GM21515 (cell line): ENCODE measurements at regions not wholly inside any gene's neighbourhood (a gene's known extent, or its start where the extent isn't known, plus 50 kb on each side); places are given as distances from the start of the nearest gene placed in this dataset.
"Not testable (repeated sequence)": the region's sequence is repeated elsewhere in the genome, so short reads cannot be mapped to it uniquely, and the experiment has no call there.

ENCODE experiments used
- ATAC-seq: cut with Tn5 transposase; IDR thresholded peaks from one replicate; pipeline ENCODE4 v1.9.1; 2021; ENCODE audit not compliant: unreplicated experiment

DNA sequence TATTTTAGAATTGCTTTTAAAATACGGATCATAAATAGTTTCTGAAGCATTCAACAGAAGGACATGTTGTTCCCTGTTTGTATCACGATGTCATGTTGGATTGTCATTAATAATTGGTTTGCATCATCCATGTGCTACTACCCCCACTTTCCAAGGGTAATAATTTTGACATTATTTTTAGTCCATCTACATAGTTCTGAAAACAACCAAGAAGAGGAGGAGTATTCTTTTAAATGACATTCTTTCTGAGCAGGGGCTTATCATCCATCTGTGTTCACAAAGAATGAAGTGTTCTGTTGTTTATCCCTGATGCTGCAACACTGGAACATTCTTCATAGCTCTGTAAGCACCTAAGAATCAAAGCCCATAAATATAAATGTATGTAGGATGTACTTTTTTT is 151.0 kb upstream of the CITED2 start:
- ATAC-seq = no peak

DNA sequence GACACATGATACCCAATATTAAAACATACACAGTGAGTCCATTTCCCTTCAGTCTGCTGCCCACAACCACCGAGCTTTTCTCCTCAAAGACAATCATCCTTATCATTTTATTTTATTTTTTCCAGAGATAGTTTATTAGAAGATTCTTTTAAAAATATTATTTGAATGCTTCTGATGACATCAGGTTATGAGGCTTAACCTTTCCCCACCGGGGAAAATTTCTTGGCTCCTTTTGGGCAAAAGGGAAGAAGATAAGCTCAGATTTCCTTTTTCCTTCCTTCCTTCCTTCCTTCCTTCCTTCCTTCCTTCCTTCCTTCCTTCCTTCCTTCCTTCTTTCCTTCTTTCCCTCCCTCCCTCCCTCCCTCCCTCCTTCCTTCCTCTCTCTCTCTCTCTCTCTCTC is 149.5 kb upstream of the CITED2 start:
- no peak for ATAC-seq

DNA sequence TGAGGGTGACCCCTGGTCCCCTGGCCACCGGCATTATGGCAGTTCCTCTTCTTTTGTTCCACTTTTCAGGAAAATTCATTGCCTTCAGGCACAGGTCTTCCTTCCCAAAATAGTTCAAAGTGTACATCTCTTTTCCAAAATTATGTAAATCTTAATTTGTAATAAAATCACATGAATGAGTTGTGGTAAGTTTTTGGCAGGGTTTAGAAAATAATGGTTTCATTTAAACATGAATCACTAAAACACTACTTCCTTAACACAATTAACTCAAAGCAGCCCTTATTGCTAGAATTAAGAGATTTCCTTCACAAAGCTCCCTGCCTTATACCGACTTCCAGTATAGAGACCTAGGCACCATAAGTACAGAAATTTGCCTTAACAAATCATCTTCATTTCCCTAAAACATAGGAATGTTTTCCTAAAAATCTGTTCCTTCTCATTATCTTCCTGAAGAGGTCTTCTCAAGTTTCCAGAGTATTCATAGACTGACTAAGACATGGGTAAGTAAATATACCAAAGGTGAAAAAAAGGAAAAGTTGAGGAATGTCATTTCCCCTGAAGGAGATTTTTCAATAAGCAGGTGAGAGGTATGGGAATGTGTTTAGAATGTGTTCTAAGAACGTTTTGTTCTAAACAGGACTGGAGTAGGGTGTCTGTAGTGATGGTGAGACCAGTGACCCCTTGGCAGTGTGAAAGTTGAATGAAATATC is 148.2 kb upstream of the CITED2 start:
- no peak for ATAC-seq

DNA sequence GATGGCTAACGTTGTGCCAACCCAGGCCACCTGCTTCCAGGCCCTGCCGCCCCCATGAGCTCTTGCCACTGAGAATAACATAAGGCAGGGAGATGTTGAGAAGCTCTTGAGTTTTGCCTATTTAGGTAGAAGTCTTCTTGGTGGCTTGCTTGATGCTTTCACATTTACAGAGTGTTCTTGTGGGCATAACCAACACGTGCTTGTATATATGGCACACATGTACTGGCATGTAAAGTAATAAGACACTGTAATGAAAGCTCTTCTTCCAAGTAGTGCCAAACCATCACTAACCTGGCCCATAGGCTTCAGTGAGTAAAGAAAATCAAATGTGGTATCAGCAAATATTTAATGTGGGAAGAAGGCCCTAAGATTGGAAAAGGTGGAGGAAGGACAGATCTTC is 146.9 kb upstream of the CITED2 start:
- no peak for ATAC-seq

DNA sequence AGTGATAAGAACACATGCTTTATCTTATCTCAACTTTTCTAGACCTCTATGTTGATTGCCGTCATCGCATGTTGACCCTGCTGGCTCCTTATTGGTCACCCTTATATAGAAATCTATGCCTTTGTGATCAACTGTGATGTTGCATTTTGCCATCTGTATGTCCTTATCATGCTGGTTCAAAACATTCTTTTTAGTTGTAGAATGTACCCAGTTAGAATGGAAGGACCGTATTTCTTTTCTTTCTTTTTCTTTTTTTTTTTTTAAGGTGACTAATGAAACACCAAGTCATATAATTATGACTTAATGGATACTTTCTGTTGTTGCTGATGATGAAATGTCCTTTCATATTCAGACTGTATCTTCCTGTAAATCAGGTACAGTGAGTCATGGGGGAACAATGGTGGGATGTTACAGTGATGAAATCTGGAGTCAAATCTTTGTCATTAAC is 145.9 kb upstream of the CITED2 start:
- no peak for ATAC-seq

DNA sequence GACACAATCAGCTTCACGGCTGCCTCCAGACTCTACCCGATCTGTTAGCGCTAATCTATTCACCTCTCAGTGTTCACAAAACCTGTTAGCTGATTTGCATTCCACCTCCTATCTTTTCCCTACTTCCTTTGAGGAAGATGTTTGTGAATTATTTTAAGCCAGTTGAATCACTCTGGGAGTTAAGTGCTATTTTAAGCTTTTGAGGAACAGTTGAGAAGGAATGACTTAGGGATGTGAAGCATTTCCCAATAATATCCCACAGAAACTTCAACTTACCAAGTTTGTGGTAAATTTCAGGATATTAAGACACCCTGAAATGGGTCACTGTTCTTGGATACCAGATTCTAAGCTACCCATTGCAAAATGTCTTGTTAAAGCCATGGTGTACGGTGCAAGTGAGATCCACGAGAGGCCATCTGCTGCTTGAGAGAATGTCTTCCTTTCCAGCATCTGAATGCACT is 145.2 kb upstream of the CITED2 start:
- no peak for ATAC-seq

DNA sequence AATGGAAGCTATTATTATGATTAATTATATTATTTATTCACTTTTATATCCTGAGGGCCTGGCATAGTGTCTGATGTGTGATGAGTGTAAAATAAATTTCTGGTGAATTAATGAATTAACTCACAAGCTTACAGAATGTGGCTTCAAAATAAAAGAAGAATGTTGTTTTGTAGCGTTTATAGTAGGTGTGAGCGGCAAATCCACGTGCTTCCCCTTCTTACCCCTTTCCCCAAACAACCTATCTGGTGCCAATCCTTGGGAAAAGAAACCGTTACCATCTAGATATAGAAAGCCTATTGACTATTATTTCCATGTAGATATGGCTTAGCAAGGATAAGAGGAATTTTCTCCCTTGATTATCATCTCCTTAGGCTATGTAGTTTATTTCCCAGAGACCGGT is 144.6 kb upstream of the CITED2 start:
- no peak for ATAC-seq

DNA sequence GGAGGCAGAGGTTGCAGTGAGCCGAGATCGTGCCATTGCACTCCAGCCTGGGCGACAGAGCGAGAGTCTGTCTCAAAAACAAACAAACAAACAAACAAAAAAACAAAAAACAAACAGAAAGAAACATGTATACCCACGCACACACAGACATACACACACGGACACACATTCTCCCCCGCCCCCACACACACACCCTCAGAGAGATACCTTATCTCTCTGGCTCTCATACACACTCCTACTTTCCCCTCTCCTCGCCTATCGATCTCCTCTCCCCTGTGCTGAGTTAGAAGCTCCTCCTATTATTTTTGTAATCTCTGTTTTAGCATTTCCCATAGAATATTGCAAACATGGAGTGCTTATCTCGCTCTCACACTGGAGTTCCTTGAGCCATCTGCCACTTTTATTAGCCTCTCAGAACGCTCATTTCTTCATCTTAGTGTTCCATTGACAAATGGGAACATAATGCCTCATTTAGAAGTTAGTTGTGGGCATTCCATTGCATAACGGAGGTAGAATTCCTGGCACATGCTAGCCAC is 144.2 kb upstream of the CITED2 start:
- ATAC-seq = no peak

DNA sequence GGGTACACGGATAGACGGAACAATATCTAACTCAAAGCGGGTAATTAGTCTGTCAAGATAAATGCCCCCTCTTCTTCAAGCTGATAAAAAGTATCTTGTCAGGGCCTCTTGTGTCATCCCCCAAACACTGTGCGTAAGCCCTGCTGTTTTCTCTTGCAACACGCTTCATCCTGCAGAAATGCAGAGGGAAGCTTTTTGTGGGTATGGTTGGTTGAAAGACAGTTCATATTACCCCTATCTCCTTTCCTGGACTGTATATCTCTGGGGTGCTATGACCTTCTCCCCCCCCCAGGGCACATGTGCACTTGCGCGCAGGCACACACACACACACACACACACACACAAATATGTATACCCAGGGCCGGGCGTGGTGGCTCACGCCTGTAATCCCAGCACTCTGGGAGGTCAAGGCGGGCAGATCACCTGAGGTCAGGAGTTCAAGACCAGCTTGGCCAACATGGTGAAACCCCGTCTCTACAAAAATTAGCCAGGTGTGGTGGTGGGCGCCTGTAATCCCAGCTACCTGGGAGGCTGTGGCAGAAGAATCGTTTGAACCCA is 143.6 kb upstream of the CITED2 start:
- ATAC-seq = not testable (repeated sequence)

DNA sequence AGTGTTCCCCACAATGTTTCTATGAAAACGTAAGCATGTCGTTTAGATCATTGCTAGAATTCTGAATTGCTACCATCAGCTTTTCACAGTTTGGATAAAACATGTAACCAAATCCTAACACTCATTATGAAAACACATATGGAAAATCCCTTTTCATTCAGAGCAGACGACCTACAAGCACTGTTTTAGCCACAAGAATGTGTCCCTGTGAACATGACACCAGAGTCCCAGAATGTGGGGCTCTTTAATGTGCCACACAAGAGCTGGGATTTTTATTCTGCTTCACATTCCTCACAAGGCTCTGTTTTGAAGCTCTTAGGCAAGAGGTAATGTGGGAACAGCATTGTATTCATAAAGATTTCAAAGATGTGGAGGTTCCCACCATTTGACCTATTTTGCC is 141.1 kb upstream of the CITED2 start:
- ATAC-seq = no peak

DNA sequence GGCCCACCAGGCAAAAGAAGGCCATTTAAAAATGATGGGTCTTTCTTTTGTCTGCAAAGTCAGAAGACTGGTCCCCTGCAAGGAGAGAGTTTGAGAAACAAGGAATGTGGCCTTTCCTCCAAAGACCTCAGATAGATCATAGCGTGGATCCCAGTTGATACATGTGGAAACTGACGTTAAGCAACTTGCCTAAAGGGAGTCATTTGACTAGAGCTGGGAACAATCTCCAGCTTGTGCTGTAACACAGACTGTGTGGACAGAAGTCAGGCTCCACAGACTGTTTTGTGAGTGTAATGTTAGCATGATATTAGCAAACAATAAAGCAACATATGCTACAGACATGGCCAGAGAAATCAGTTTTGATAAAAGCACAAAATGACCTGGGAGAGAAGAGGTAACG is 140.4 kb upstream of the CITED2 start:
- no peak for ATAC-seq

DNA sequence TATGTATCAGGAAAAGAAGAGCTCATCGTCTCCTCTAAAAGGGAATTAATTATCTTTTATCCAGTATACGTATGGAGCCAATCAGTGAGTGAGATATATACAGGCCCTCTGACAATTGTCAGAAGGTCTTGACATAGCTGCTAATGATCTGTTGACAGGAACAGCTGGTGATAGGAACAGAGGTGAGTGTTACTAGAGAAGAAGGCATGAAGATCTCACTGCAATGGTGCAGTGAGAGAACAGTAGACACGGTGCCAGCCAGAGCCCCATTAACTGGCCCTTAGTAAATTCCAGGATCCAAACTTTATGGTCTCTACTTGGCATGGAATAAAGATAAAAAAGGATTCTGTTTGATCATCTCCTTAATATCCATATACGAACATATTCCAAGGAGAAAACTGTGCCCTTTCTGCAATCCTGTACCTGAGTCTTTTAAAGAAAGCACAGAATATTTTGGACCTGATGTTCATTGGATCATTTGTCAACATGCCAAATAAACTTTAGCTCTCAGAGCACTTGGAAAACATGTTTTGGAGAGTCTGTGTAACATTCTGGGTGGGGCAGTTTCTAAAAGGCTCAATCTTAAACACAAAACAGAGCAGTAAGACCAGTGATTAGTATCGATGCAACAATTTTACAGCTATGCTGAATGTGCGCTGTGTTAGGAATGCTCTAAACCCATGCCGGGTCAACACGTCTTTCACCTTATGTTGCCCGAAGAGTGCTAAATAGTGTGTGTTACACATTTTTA is 135.8 kb upstream of the CITED2 start:
- no peak for ATAC-seq

DNA sequence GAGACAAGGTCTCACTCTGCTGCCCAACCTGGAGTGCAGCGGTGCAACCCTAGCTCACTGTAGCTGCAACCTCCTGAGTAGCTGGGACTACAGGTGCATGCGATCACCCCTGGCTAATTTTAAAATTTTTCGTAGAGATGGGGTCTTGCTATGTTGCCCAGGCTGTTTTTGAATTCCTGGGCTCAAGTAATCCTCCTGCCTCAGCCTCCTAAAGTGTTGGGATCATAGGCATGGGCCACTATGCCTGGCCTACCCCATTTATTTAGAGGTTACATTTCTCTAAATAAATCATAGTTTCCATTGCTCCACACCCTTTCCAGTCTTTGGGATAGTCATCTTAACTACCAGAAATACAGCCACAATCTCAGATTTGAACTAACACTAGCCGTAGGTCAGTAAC is 134.7 kb upstream of the CITED2 start:
- ATAC-seq = no peak

DNA sequence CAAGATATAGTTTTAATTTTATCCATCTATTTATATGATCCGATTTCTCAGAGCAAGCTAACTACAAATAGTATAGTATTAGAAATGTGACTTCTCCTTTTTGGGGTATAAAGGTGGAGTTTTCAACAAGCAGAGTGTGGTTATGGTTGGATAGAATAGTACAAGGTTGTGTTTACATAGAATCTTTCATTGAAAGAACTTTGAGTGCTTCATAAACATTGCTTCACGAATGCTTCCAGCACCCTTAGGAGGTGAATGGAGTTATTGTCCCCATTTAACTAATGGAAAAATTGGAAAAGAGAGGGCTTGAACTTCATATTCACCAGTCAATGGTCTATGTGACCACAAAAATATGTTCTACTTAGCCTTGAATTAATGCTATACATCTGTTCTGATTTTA is 134.1 kb upstream of the CITED2 start:
- no peak for ATAC-seq

DNA sequence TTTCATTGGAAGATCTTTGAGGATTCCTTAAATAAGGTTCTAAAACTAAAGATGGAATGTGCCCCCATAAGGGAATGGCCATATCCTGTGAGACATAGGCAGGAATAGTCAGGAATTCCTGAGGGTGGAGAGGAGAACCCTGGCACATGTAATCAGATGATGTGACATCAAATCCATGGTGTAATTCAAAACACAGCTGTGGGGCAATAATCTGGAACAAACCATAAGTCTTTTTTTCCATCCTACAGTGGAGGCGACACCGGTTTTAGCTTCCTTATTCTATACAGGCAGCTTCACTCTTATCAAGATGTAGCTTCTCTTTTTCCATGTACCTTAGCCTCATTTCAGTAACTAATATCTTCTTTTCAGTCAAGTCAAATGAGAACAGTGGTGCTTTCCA is 133.6 kb upstream of the CITED2 start:
- no peak for ATAC-seq

DNA sequence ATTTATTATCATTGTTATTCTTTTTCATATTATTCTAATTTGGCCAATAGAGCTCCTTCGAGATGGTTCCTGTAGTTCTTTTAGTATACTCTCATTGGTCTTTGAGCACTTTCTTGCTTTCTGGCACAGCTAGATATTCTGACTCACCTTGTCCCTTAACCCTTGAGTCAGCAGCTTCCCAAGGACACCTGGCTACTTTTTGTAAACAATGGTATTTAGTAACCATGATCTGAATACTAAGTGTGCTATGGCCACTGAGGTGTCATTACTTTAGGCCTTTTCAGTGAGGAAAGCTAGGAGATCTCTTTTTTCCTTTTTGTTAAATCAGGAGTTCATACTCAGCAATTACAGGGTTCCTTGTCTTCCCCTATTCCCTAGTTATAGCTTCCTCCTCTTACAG is 126.5 kb upstream of the CITED2 start:
- ATAC-seq = no peak

DNA sequence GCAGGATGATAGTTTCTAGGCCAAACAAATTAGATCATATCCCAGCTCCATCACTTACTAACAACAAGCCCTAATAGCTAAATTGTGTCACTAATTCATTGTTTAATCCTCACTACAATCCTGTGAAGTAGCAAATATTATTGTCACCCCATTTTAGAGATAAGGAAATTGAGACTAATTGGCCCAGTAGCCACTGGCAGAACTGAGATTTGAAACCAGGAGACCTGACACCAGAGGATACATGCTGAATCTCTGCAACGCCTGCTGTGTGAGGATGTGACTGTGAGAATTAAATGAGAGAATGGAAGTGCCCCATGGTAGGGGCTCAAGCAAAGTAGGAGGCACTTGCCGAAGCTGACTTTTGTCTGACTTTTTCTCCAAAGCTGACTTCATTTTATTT is 124.3 kb upstream of the CITED2 start:
- ATAC-seq = no peak

DNA sequence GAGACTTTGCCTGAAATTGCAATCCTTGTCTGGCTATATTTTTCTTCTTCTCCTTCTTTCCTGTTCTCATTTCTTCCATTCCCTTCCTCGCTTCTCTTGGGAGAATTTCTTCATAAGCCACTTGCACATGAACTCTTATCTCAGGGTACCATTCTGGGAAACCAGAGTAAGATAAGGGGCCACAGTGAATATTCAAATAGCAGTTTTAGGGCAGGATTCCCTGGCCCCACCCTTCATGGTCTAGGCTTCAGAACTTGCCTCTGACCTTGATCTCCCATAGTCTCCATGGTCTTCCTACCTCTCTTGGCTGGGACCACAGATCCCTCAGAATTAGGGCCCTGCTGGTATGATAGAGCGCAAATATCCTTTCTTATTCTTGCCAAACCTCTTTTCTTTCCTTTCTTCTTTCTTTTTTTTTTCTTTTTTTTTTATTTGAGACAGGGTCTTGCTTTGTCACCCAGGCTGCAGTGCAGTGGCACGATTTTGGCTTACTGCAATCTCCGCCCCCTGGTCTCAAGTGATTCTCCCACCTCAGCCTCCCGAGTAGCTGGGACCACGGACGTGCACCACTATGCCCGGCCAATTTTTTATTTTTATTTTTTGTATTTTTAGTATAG is 123.0 kb upstream of the CITED2 start:
- no peak for ATAC-seq

DNA sequence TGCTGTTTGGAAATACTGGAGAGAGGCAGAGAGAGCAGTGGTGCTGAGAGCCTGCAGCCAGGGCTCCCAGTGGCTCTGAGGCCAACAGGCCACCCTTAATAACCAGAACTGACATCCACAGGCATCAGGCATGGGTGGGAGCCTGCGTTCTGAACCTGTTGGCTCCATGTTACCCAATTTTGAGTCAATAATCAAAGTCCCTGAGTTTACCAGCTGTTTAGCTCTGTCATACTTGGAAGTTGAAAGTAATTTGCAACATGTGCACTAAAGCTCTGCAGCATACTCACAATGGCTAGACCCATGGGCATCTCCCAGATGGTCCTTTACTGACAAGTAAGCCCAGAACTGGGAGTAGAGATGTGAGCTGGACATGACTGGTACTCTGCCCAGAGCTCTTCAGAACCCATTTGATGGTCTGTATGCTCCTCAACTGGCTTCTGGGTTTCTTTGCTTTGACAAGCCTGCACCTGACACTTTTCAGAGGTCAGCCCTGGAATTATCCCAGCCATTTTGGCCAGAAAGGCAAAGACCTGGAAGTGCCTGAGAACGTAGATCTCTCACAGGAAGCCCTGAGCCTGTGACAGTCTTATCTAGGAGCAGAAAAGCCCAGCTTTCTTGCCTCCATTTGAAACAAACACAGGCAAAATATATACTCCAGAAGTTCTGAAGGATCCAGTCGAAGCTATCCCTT is 122.4 kb upstream of the CITED2 start:
- ATAC-seq = no peak

DNA sequence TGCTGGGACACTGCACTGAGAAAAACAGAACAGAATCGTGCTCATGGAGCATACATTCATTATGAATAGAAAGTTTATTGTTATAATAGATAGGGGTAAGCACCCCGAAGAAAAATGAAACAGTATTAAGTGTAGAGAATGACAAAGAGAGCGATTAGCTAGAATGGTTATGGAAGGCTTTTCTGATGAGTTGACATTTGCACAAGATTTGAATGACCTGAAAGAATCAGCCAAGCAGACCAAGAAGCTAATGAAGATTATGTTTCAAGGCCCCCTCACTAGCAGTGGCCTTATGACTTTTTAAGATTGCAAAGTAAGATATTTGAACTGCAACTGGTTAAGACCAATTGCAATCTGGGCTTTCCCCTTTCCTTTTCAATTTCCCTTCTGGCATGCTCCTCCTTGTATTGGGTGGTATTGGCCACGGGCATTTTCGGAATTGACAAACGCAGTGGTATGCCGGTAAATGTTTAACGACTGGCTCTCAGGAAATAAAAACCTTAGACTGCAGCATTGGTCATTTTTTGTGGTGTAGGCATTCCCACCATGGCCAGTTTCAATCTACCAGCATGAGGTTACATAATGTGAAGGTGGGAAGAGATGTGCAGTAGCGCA is 120.0 kb upstream of the CITED2 start:
- ATAC-seq = no peak

DNA sequence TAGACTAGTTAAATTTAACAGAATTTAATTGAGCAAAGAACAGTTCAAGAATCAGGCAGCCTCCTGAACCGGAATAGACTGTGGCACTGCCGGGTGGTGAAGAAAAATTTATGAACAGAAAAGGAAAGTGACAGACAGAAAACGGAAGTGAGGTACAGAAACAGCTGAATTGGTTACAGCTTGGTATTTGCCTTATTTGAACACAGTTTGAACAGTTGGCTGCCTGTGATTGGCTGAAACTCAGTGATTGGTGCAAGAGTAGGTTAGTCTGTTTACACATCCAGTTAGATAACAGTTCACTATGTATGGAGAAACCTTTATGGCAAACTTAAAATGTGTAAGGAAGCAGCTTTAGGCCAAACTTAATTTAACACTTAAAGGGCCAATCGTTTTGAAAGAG is 116.0 kb upstream of the CITED2 start:
- peak; percentile 61 for ATAC-seq
